Caco-2 (cell line): ENCODE measurements at regions not wholly inside any gene's neighbourhood (a gene's known extent, or its start where the extent isn't known, plus 50 kb on each side); places are given as distances from the start of the nearest gene placed in this dataset.
"Not testable (repeated sequence)": the region's sequence is repeated elsewhere in the genome, so short reads cannot be mapped to it uniquely, and the experiment has no call there.

Experiments used
- BruUV-seq: library from RNA; stranded (reverse); fragments of 400-500 nt; replicated peaks from 2 replicates; lab custom pipeline; 2021; lab: Mats Ljungman, UMichigan
- CTCF ChIA-PET: fragments of 300-600 bp; sonication (Branson Sonifier 250); formaldehyde crosslinking; loops from one replicate; lab custom pipeline; 2022; ENCODE audit warnings: antibody characterized with exemption; lab: Charles Lee
- POLR2A ChIA-PET: fragments of 300-600 bp; sonication (Branson Sonifier 250); formaldehyde crosslinking; loops from one replicate; lab custom pipeline; 2022; ENCODE audit warnings: antibody characterized with exemption; lab: Charles Lee
- DNase-seq, 2 experiments: peaks; one replicate each; pipeline versions ENCODE4 v3.0.0 to v3.0.0-alpha.2; 2020 to 2022
- H3K27me3 ChIP-seq: replicated peaks from 2 replicates; pipeline ENCODE4 v1.6.0; 2011; ENCODE audit warnings: low read length; ENCODE audit not compliant: control insufficient read depth, insufficient read depth
- H3K36me3 ChIP-seq: 2 replicates; pipeline ENCODE4 v1.5.1; 2011; ENCODE audit warnings: low read length; ENCODE audit not compliant: control insufficient read depth, insufficient read depth
- H3K4me1 ChIP-seq: fragments of 250-450 bp; sonication (Bioruptor Pico); 2 replicates; pipeline ENCODE4 v1.5.1; 2020; ENCODE audit warnings: mild to moderate bottlenecking
- H3K4me3 ChIP-seq: 2 replicates; pipeline ENCODE4 v1.5.1; 2011; ENCODE audit warnings: low read depth, mild to moderate bottlenecking, control low read depth, low read length
- H3K9me3 ChIP-seq: fragments of 250-450 bp; sonication (Bioruptor Pico); 2 replicates; pipeline ENCODE4 v1.5.1; 2020; ENCODE audit warnings: mild to moderate bottlenecking, moderate library complexity
- H3K27ac Mint-ChIP-seq: one replicate; pipeline ENCODE4 v1.8.0; 2022; ENCODE audit warnings: mixed read lengths; ENCODE audit not compliant: unreplicated experiment
- H3K27me3 Mint-ChIP-seq: one replicate; pipeline ENCODE4 v1.8.0; 2022; ENCODE audit warnings: mixed read lengths; ENCODE audit not compliant: insufficient read depth, unreplicated experiment
- H3K36me3 Mint-ChIP-seq: one replicate; pipeline ENCODE4 v1.8.0; 2022; ENCODE audit warnings: mild to moderate bottlenecking, mixed read lengths; ENCODE audit not compliant: insufficient read depth, unreplicated experiment
- H3K4me1 Mint-ChIP-seq: one replicate; pipeline ENCODE4 v1.8.0; 2022; ENCODE audit warnings: low read depth, mixed read lengths; ENCODE audit not compliant: unreplicated experiment
- H3K4me3 Mint-ChIP-seq: one replicate; pipeline ENCODE4 v1.8.0; 2022; ENCODE audit warnings: mild to moderate bottlenecking, moderate library complexity, mixed read lengths; ENCODE audit not compliant: unreplicated experiment
- H3K9me3 Mint-ChIP-seq: one replicate; pipeline ENCODE4 v1.8.0; 2022; ENCODE audit warnings: mixed read lengths; ENCODE audit not compliant: unreplicated experiment
- CTCF ChIP-seq, 2 experiments: fragments of 200-600 bp in 1 of 2; IDR thresholded peaks; 1 replicate in 1 of 2; 2 replicates in 1 of 2; pipeline versions ENCODE4 v1.5.1 to v1.8.0; 2011 to 2022; ENCODE audit warnings: antibody characterized with exemption in 1 of 2, control low read depth in 1 of 2, inconsistent platforms in 1 of 2, low read depth in 1 of 2, low read length in 1 of 2, mild to moderate bottlenecking in 1 of 2, moderate library complexity in 1 of 2; ENCODE audit not compliant: insufficient read depth in 1 of 2, severe bottlenecking in 1 of 2, unreplicated experiment in 1 of 2
- intact Hi-C: fragments of 100-400 bp; cut with micrococcal nuclease; formaldehyde crosslinking; loops from one replicate; pipeline ENCODE4 v1.10.0; 2022; ENCODE audit not compliant: unreplicated experiment

DNA sequence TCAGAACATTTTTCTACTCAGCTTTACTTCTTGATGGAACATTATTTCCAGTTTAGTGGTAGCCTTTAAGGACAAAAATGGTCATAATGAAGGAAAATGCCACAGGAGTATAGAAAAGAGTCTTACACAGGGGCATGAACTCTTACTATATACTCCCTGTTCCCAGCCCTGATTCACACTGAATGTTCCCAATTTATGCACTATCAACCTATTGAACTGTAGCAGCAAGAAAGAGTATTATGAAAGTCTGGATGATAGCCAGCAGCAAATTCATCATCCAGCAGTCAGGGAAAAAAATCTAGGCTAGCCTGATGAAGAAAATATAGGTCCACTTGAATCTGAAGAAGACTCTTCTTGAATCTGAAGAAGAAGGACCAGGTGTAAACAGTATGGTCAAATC is 1170.3 kb upstream of the CHAC2 start:
- H3K4me3 ChIP-seq = no peak overlapping the region
- no peaks in the 10 kb centered on the region for H3K4me1 ChIP-seq
- CTCF ChIA-PET = no interaction called here
- Mint-ChIP-seq H3K4me1 (no peaks in the 10 kb centered on the region), H3K9me3 (no peaks in the 10 kb centered on the region), H3K27ac (no peak overlapping the region), H3K27me3 (no peaks in the 10 kb centered on the region), H3K4me3 (no peak overlapping the region), H3K36me3 (no peaks in the 10 kb centered on the region)
- intact Hi-C loops = no loop called here
- H3K9me3 ChIP-seq = peaks cover 6% of the 10 kb centered on the region
- BruUV-seq = no TSS peak
- TF ChIP-seq CTCF (IDR thresholded peaks at IDR 0.05; ENCODE audit: insufficient read depth in 1 of 2, low read depth in 1 of 2, low read length in 1 of 2, severe bottlenecking in 1 of 2, unreplicated experiment in 1 of 2) = no peak
- POLR2A ChIA-PET = no interaction called here
- no peaks in the 10 kb centered on the region for H3K36me3 ChIP-seq
- DNase-seq = no peak
- no peaks in the 10 kb centered on the region for H3K27me3 ChIP-seq

DNA sequence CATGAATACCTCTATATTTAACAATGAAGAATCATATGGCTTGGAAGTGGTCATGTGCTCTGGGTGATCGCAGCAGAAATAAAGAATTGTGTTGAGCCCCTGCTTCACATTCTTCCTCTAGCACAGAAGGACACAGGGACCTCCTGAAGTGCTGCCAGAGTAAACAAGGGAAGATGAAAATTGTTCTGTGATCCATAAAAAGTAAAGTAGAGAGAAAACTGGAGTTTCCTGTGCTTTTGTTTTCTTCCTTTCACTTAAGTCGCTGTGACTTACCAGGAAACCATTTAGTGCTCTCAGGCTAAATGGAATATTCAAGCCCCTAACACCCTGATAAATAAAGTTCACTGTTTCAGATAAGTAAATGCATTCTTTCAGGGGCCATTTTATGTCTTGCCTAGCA is 1173.6 kb upstream of the CHAC2 start:
- H3K36me3 ChIP-seq = no peaks in the 10 kb centered on the region
- CTCF ChIA-PET = no interaction called here
- POLR2A ChIA-PET = no interaction called here
- H3K4me1 ChIP-seq = no peaks in the 10 kb centered on the region
- H3K27me3 Mint-ChIP-seq = no peaks in the 10 kb centered on the region
- TF ChIP-seq CTCF (IDR thresholded peaks at IDR 0.05; ENCODE audit: insufficient read depth in 1 of 2, low read depth in 1 of 2, low read length in 1 of 2, severe bottlenecking in 1 of 2, unreplicated experiment in 1 of 2) = no peak
- H3K27ac Mint-ChIP-seq = no peak overlapping the region
- H3K36me3 Mint-ChIP-seq = no peaks in the 10 kb centered on the region
- H3K4me3 ChIP-seq = no peak overlapping the region
- H3K4me3 Mint-ChIP-seq = no peak overlapping the region
- H3K27me3 ChIP-seq = no peaks in the 10 kb centered on the region
- H3K4me1 Mint-ChIP-seq = no peaks in the 10 kb centered on the region
- no TSS peak for BruUV-seq
- intact Hi-C loops = no loop called here
- H3K9me3 Mint-ChIP-seq = peaks cover 9% of the 10 kb centered on the region
- DNase-seq = no peak
- peaks cover 5% of the 10 kb centered on the region for H3K9me3 ChIP-seq

GRCh38 chr2:52584071-52584470 is 1183.5 kb upstream of the CHAC2 start:
- H3K27me3 Mint-ChIP-seq, H3K4me3 ChIP-seq, DNase-seq, H3K27me3 ChIP-seq, intact Hi-C loops, H3K4me1 ChIP-seq, H3K4me3 Mint-ChIP-seq, H3K36me3 Mint-ChIP-seq, H3K4me1 Mint-ChIP-seq, CTCF ChIA-PET, POLR2A ChIA-PET, H3K9me3 Mint-ChIP-seq, H3K27ac Mint-ChIP-seq, BruUV-seq, H3K36me3 ChIP-seq, H3K9me3 ChIP-seq: not testable (repeated sequence)

- BruUV-seq = no TSS peak
Measured at GRCh38 chr2:52572469-52572894, 1195.1 kb upstream of the CHAC2 start.

More at GRCh38 chr2:52572469-52572894, 1195.1 kb upstream of the CHAC2 start:
- POLR2A ChIA-PET = no interaction called here
- DNase-seq = no peak
- Histone ChIP-seq H3K27me3 (no peaks in the 10 kb centered on the region), H3K4me3 (no peak overlapping the region), H3K4me1 (no peaks in the 10 kb centered on the region), H3K36me3 (no peaks in the 10 kb centered on the region), H3K9me3 (peaks cover 4% of the 10 kb centered on the region; the same call in 1 of the 2 replicates)
- no peak overlapping the region for H3K27ac Mint-ChIP-seq
- intact Hi-C loops = no loop called here
- H3K36me3 Mint-ChIP-seq = no peaks in the 10 kb centered on the region
- H3K4me1 Mint-ChIP-seq = no peaks in the 10 kb centered on the region
- H3K27me3 Mint-ChIP-seq = no peaks in the 10 kb centered on the region
- H3K9me3 Mint-ChIP-seq = peaks cover 42% of the 10 kb centered on the region
- CTCF ChIA-PET = interaction anchor here (0.6 kb wide), 1 partner anchor 154 kb away, joined by 4 read pairs; no protein-coding TSS in a partner anchor
- TF ChIP-seq CTCF (IDR thresholded peaks at IDR 0.05; ENCODE audit: insufficient read depth in 1 of 2, low read depth in 1 of 2, low read length in 1 of 2, severe bottlenecking in 1 of 2, unreplicated experiment in 1 of 2) = no peak
- H3K4me3 Mint-ChIP-seq = no peak overlapping the region
